ENCODE measurements at regions not wholly inside any gene's neighbourhood (a gene's known extent, or its start where the extent isn't known, plus 50 kb on each side); places are given as distances from the start of the nearest gene placed in this dataset.

DNA sequence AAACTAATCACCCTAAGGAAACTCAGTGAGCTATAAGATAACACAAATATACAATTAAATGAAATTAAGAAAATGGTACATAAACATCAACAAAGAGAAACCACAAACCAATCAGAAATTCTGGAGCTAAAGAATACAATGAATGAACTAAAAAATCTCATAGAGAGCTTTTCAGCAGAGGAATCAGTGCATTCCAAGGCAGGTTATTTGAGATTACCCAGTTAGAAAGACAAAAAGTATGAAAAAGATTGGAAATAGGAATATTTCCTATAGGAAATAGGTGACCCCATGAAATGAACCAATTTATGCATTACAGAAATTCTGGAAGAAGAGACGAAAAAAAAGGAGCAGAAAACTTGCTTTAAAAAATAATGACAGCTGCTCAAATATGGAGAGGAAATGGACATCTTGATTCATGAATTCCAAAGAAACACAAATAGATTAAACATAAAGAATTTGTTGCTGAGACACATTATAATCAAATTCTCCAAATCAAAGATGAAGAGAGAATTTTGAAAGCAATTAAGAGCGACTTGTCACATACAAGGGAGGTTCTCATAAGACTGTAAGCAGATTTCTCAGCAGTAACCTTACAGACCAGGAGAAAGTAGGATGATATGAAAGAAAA lies 90.7 kb downstream of the RERGL start:
- TF ChIP-seq, protein P1, sequence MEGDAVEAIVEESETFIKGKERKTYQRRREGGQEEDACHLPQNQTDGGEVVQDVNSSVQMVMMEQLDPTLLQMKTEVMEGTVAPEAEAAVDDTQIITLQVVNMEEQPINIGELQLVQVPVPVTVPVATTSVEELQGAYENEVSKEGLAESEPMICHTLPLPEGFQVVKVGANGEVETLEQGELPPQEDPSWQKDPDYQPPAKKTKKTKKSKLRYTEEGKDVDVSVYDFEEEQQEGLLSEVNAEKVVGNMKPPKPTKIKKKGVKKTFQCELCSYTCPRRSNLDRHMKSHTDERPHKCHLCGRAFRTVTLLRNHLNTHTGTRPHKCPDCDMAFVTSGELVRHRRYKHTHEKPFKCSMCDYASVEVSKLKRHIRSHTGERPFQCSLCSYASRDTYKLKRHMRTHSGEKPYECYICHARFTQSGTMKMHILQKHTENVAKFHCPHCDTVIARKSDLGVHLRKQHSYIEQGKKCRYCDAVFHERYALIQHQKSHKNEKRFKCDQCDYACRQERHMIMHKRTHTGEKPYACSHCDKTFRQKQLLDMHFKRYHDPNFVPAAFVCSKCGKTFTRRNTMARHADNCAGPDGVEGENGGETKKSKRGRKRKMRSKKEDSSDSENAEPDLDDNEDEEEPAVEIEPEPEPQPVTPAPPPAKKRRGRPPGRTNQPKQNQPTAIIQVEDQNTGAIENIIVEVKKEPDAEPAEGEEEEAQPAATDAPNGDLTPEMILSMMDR (IDR thresholded peaks at IDR 0.05; ENCODE audit: low read length), result no peak
- TF ChIP-seq EZH2 (IDR thresholded peaks at IDR 0.05; ENCODE audit: borderline replicate concordance, low read length), result no peak

All from OCI-LY1 (cell line).